ENCODE measurements at regions not wholly inside any gene's neighbourhood (a gene's known extent, or its start where the extent isn't known, plus 50 kb on each side); places are given as distances from the start of the nearest gene placed in this dataset.

DNA sequence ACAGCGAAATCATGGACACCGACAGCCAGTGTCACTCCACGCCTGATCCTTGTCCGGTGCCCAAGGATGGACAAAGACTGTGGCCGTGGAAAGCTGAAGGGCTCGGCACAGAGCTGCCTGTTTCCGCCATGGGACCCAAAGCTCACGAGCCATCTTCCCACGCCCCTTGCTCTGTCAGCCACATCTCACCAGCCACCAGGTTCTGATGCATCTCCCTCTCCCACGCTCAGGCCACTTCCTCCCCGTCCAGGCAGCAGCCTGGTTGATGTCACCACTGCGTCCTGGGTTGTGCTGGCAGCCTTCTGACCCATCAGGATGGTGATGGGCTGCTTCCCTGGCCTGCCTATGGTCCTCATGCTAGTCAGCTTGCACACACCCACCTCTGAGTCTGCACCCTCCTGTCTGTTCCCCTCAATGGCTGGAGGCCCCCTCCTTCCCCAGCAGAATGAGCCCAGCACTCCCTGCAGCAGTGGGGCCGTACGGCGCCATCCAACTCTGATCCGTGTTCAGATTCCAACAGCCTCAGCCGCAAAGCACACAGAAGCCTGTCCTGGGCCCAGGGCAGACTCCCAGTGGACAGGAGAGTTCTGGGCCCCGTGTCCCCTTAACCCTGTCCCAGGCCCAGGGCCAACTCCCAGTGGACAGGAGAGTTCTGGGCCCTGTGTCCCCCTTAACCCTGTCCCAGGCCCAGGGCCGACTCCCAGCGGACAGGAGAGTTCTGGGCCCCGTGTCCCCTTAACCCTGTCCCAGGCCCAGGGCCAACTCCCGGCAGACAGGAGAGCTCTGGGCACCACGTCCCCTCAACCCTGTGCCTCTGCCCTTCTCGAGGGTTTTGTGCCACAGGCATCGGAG lies 259.5 kb downstream of the BRD1 start:
- no peak overlapping the region for H3K4me3 Mint-ChIP-seq
- DNase-seq (no peak), ATAC-seq (replicated peaks in 1 of 2) (no peak)
- no peaks in the 10 kb centered on the region for H3K4me1 Mint-ChIP-seq (ENCODE audit: low read depth)
- H3K27me3 Mint-ChIP-seq (ENCODE audit: low read depth) = no peaks in the 10 kb centered on the region
- no peak overlapping the region for H3K27ac Mint-ChIP-seq
- H3K9me3 Mint-ChIP-seq = no peaks in the 10 kb centered on the region
- no peaks in the 10 kb centered on the region for H3K36me3 Mint-ChIP-seq (ENCODE audit: insufficient read depth in 2 of 2)

- H3K9me3 Mint-ChIP-seq = no peaks in the 10 kb centered on the region
- ATAC-seq (replicated peaks in 1 of 2) = no peak
- H3K4me1 Mint-ChIP-seq (ENCODE audit: low read depth) = no peaks in the 10 kb centered on the region
- H3K36me3 Mint-ChIP-seq (ENCODE audit: insufficient read depth in 2 of 2) = no peaks in the 10 kb centered on the region
- DNase-seq = no peak
- H3K4me3 Mint-ChIP-seq = no peak overlapping the region
- H3K27me3 Mint-ChIP-seq (ENCODE audit: low read depth) = no peaks in the 10 kb centered on the region
- H3K27ac Mint-ChIP-seq = no peak overlapping the region
Measured at GRCh38 chr22:49566693-49567092, 261.0 kb downstream of the BRD1 start.

GRCh38 chr22:49566141-49566541 lies 261.5 kb downstream of the BRD1 start:
- H3K4me1 Mint-ChIP-seq (ENCODE audit: low read depth) = no peaks in the 10 kb centered on the region
- H3K27ac Mint-ChIP-seq = no peak overlapping the region
- peaks cover 0 to 3% of the 10 kb centered on the region in 2 donors for H3K36me3 Mint-ChIP-seq (ENCODE audit: insufficient read depth in 2 of 2)
- no peaks in the 10 kb centered on the region for H3K9me3 Mint-ChIP-seq
- no peak overlapping the region for H3K4me3 Mint-ChIP-seq
- no peaks in the 10 kb centered on the region for H3K27me3 Mint-ChIP-seq (ENCODE audit: low read depth)
- DNase-seq = no peak
- ATAC-seq (replicated peaks in 1 of 2) = no peak

- H3K27ac Mint-ChIP-seq = no peak overlapping the region
- peaks cover 0 to 3% of the 10 kb centered on the region in 2 donors for H3K36me3 Mint-ChIP-seq (ENCODE audit: insufficient read depth in 2 of 2)
- DNase-seq (no peak), ATAC-seq (replicated peaks in 1 of 2) (no peak)
- no peaks in the 10 kb centered on the region for H3K9me3 Mint-ChIP-seq
- H3K27me3 Mint-ChIP-seq (ENCODE audit: low read depth) = no peaks in the 10 kb centered on the region
- H3K4me3 Mint-ChIP-seq = no peak overlapping the region
- no peaks in the 10 kb centered on the region for H3K4me1 Mint-ChIP-seq (ENCODE audit: low read depth)
Measured at GRCh38 chr22:49565516-49565855, 262.2 kb downstream of the BRD1 start.

DNA sequence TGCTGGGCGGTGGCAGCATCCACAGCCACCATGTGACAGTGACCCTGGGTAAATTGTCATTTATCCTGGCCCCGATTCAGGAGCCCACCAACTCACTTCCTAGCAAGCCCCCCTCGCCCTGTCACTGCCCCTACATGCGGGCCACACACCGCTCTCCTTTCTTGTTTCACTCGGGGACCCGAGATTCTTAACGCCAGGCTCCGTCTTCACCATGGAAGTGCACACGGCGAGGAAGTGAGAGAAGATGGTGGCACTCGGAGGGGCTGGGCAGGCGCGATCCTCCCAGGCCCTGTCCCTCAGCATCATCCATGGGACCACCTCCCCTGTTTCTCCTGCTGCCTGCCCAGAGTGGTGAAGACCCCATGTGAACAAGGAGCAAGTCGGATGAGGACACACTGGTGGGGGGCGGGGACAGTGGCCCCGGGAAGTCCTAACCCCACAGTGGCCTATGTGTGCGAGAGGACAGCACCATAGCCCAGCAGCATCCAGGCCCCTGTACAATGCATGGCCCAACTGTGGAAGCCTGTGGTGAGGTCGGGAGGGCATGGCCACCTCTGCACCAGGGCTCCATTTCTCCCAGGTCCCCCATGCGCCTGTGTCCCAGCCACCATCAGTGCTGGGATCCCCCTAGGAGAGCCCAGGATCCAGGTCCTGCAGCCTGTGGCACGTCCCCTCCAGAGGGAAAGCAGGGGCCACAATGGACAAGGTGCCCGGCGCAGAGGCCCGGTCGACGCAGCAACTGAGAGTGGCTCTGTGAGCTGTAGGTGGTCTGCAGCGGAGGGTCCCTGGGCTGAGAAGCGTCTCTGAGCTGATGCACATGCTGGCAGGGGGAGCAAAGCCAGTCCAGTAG lies 262.8 kb downstream of the BRD1 start:
- DNase-seq (no peak), ATAC-seq (replicated peaks in 1 of 2) (no peak)
- Mint-ChIP-seq H3K4me1 (ENCODE audit: low read depth) (no peaks in the 10 kb centered on the region), H3K4me3 (no peak overlapping the region), H3K27ac (no peak overlapping the region), H3K36me3 (ENCODE audit: insufficient read depth in 2 of 2) (peaks cover 0 to 5% of the 10 kb centered on the region in 2 donors), H3K9me3 (no peaks in the 10 kb centered on the region), H3K27me3 (ENCODE audit: low read depth) (no peaks in the 10 kb centered on the region)

GRCh38 chr22:49564054-49564453 lies 263.6 kb downstream of the BRD1 start:
- Mint-ChIP-seq H3K36me3 (ENCODE audit: insufficient read depth in 2 of 2) (peaks cover 0 to 5% of the 10 kb centered on the region in 2 donors), H3K4me1 (ENCODE audit: low read depth) (no peaks in the 10 kb centered on the region), H3K9me3 (no peaks in the 10 kb centered on the region), H3K4me3 (no peak overlapping the region), H3K27ac (no peak overlapping the region), H3K27me3 (ENCODE audit: low read depth) (no peaks in the 10 kb centered on the region)
- DNase-seq = no peak
- no peak for ATAC-seq (replicated peaks in 1 of 2)

DNA sequence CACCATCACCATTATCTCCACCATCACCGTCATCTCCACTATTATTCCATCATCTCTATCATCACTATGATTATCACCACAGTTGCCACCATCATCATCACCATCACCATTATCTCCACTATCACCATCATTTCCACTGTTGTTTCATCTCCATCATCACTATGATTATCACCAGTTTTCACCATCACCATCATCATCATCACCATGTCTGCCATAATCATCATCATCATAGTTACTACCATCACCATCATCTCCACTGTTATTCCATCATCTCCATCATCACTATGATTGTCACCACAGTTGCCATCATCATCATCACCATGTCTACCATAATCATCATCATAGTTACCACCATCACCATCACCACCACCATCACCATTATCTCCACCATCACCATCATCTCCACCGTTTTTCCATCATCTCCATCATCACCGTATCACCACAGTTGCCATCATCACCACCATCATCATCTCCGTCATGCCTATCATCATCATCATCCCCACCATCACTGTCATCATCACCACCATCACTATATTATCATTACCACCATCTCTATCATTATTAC lies 264.9 kb downstream of the BRD1 start:
- no peak overlapping the region for H3K4me3 Mint-ChIP-seq
- DNase-seq (no peak), ATAC-seq (replicated peaks in 1 of 2) (no peak)
- H3K27me3 Mint-ChIP-seq (ENCODE audit: low read depth) = no peaks in the 10 kb centered on the region
- H3K27ac Mint-ChIP-seq = no peak overlapping the region
- no peaks in the 10 kb centered on the region for H3K4me1 Mint-ChIP-seq (ENCODE audit: low read depth)
- H3K9me3 Mint-ChIP-seq = peaks cover 0 to 2% of the 10 kb centered on the region in 2 donors
- H3K36me3 Mint-ChIP-seq (ENCODE audit: insufficient read depth in 2 of 2) = peaks cover 0 to 5% of the 10 kb centered on the region in 2 donors

GRCh38 chr22:49561976-49562375 lies 265.7 kb downstream of the BRD1 start:
- Mint-ChIP-seq H3K27me3 (ENCODE audit: low read depth) (no peaks in the 10 kb centered on the region), H3K9me3 (peaks cover 0 to 2% of the 10 kb centered on the region in 2 donors), H3K4me3 (no peak overlapping the region), H3K36me3 (ENCODE audit: insufficient read depth in 2 of 2) (peaks cover 0 to 5% of the 10 kb centered on the region in 2 donors), H3K27ac (no peak overlapping the region), H3K4me1 (ENCODE audit: low read depth) (no peaks in the 10 kb centered on the region)
- ATAC-seq (replicated peaks in 1 of 2) (no peak), DNase-seq (no peak)

DNA sequence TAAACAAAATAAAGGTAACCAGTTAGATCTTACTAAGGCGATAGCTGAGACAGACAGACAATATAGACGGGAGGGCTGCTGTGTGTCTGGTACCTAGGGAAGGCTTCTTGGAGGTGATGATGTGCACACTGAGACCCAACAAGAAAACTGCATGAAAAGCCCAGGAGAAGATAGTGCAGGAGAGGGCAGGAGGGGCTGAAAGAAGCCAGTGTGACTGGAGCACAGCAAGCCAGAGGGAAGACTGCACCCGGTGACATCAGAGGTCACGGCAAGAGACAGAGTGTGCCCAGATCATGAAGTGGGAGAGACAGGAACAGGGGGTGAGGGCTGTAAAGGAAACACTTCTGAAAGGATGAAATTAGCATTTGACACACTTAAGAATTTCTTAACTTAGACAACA lies 266.3 kb downstream of the BRD1 start:
- Mint-ChIP-seq H3K27ac (no peak overlapping the region), H3K9me3 (peaks cover 0 to 2% of the 10 kb centered on the region in 2 donors), H3K36me3 (ENCODE audit: insufficient read depth in 2 of 2) (peaks cover 0 to 5% of the 10 kb centered on the region in 2 donors), H3K4me1 (ENCODE audit: low read depth) (no peaks in the 10 kb centered on the region), H3K27me3 (ENCODE audit: low read depth) (no peaks in the 10 kb centered on the region), H3K4me3 (no peak overlapping the region)
- ATAC-seq (replicated peaks in 1 of 2) (no peak), DNase-seq (no peak)

DNA sequence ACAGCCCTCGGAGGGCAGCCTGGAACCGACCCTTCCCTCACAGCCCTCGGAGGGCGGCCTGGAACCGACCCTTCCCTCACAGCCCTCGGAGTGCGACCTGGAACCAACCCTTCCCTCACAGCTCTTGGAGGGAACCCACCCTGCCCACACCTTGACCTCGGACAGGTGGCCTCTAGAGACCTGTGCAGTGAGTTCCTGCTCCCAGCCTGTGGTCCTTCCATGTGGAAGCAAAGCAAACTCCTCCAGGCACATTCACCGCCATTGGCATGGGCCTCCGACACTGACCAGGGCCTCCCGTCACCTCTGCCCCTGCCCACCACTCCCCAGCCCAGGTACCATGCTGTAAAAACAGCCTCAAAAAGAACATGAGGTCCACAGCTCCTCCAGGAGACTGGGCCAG lies 272.1 kb downstream of the BRD1 start:
- H3K9me3 Mint-ChIP-seq = peaks cover 6 to 7% of the 10 kb centered on the region in 2 donors

DNA sequence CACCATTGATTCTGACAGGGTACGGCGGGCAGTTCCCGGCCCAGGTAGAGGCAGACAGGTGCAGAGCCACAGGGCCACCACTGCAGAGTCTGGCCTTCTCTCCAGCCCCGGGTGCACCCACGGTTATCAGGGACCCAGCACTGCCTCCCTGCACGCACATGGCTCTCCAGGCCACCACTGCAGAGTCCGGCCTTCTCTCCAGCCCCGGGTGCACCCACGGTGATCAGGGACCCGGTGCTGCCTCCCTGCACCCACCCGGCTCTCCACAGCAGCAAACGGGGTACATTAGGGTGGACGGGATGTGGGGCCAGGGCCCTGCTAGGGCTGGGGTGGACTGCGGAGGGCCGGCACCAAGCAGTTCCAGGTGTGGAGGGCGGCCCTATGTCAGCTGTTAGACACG lies 272.9 kb downstream of the BRD1 start:
- peaks cover 1 to 20% of the 10 kb centered on the region in 2 donors for H3K36me3 Mint-ChIP-seq (ENCODE audit: insufficient read depth in 2 of 2)
- no peaks in the 10 kb centered on the region for H3K4me1 Mint-ChIP-seq (ENCODE audit: low read depth)
- H3K4me3 Mint-ChIP-seq = no peak overlapping the region
- H3K27me3 Mint-ChIP-seq (ENCODE audit: low read depth) = no peaks in the 10 kb centered on the region
- ATAC-seq (replicated peaks in 1 of 2) (no peak), DNase-seq (no peak)
- no peak overlapping the region for H3K27ac Mint-ChIP-seq
- H3K9me3 Mint-ChIP-seq = peaks cover 9 to 10% of the 10 kb centered on the region in 2 donors

More for the DNA sequence above, 272.1 kb downstream of the BRD1 start:
- H3K4me3 Mint-ChIP-seq = no peak overlapping the region
- H3K27ac Mint-ChIP-seq = no peak overlapping the region
- no peaks in the 10 kb centered on the region for H3K4me1 Mint-ChIP-seq (ENCODE audit: low read depth)
- H3K36me3 Mint-ChIP-seq (ENCODE audit: insufficient read depth in 2 of 2) = peaks cover 2 to 13% of the 10 kb centered on the region in 2 donors
- no peaks in the 10 kb centered on the region for H3K27me3 Mint-ChIP-seq (ENCODE audit: low read depth)
- ATAC-seq (replicated peaks in 1 of 2) (no peak), DNase-seq (no peak)

- Mint-ChIP-seq H3K27me3 (ENCODE audit: low read depth) (no peaks in the 10 kb centered on the region), H3K27ac (no peak overlapping the region), H3K4me3 (no peak overlapping the region), H3K4me1 (ENCODE audit: low read depth) (no peaks in the 10 kb centered on the region), H3K9me3 (peaks cover 9 to 10% of the 10 kb centered on the region in 2 donors), H3K36me3 (ENCODE audit: insufficient read depth in 2 of 2) (peaks cover 1 to 22% of the 10 kb centered on the region in 2 donors)
- ATAC-seq (replicated peaks in 1 of 2) (no peak), DNase-seq (no peak)
Measured at GRCh38 chr22:49554296-49554625, 273.4 kb downstream of the BRD1 start.

DNA sequence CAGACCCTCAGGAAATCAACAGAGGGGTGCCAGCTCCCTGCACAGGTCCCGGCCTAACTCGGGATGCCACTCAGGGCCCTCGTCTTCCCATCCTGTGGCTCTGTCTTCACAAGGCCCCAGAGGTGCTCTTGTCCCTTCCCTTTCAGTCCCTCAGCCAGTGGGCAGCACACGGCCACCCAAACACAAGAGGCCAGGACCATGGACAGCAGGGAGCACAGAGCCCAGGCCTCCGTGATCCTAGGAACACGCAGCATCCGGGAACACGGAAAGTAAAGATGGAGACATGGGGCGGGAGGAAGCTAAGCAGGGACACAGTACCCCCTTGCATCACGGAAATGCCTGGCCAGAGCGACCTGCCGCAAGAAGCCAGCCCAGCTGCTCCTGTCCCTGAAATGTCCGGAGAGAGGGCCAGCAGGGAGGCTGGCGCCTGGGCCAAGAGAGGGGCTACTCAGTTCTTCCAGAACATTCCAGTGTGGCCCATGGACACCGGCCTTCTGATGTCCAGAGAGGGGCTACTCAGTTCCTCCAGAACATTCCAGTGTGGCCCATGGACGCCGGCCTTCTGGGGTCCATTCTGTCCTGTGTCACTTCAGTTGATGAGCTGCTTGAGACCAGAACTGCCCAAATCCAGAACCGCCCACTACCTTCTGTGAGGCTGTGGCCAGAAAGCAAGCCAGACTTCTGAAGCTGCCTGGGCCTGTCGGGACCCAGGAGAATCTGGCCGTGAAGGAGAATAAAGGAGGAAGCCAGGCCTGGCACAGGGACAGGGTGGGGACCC lies 274.0 kb downstream of the BRD1 start:
- DNase-seq = no peak
- no peak for ATAC-seq (replicated peaks in 1 of 2)
- peaks cover 9 to 10% of the 10 kb centered on the region in 2 donors for H3K9me3 Mint-ChIP-seq
- H3K27ac Mint-ChIP-seq = no peak overlapping the region
- no peak overlapping the region for H3K4me3 Mint-ChIP-seq
- H3K4me1 Mint-ChIP-seq (ENCODE audit: low read depth) = no peaks in the 10 kb centered on the region
- H3K36me3 Mint-ChIP-seq (ENCODE audit: insufficient read depth in 2 of 2) = peaks cover 1 to 22% of the 10 kb centered on the region in 2 donors
- H3K27me3 Mint-ChIP-seq (ENCODE audit: low read depth) = no peaks in the 10 kb centered on the region
